GM12874 (cell line): ENCODE measurements at regions not wholly inside any gene's neighbourhood (a gene's known extent, or its start where the extent isn't known, plus 50 kb on each side); places are given as distances from the start of the nearest gene placed in this dataset.

Source experiments
- CTCF ChIP-seq: IDR thresholded peaks from 2 replicates; pipeline ENCODE4 v1.5.1; 2011; ENCODE audit warnings: low read depth, mild to moderate bottlenecking, control low read depth, low read length, moderate library complexity; ENCODE audit not compliant: insufficient read depth

GRCh38 chr15:25181293-25182097 lies 226.7 kb downstream of the SNRPN start:
- no peak for TF ChIP-seq CTCF

- no peak for TF ChIP-seq CTCF
These were observed 227.3 kb downstream of the SNRPN start for GRCh38 chr15:25182098-25182478.

- TF ChIP-seq CTCF: no peak
These were observed 228.1 kb downstream of the SNRPN start for GRCh38 chr15:25182736-25183445.

GRCh38 chr15:25183581-25184251 lies 228.9 kb downstream of the SNRPN start:
- TF ChIP-seq CTCF: no peak

- no peak for TF ChIP-seq CTCF
These were observed 229.8 kb downstream of the SNRPN start for GRCh38 chr15:25184356-25185155.

- TF ChIP-seq CTCF: no peak
These were observed 230.4 kb downstream of the SNRPN start for GRCh38 chr15:25185156-25185710.
